ENCODE measurements at regions not wholly inside any gene's neighbourhood (a gene's known extent, or its start where the extent isn't known, plus 50 kb on each side); places are given as distances from the start of the nearest gene placed in this dataset.

DNA sequence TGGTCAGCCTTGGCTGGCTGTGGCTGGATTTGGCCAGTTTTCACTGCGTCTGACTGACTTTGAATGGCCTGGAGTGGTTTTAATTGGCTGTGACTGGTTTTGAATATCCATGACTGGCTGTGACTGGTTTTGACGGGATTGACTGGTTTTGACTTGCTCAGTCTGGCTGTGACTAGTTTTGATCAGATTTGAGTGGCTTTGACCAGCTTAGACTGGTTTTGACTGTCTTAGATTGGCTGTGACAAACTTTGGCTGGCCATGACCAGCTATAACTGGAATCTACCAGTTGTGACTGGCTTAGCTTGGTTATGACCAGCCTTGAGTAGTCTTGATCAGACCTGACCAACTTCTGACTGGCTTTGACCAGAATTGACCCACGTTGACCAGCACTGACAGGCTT is 168.4 kb upstream of the AMOT start:
- no peak overlapping the region for H2AK5ac ChIP-seq (ENCODE audit: low read length, severe bottlenecking)
- no peak overlapping the region for H3K4ac ChIP-seq (ENCODE audit: low read depth in 1 of 2, low read length in 2 of 2)
- no peak overlapping the region for H2AFZ ChIP-seq (ENCODE audit: low read depth, low read length)
- no peak overlapping the region for H4K8ac ChIP-seq (ENCODE audit: low read length)
- peaks cover 0 to 4% of the 10 kb centered on the region in 2 experiments for H3K27me3 ChIP-seq (ENCODE audit: control insufficient read depth in 1 of 2, insufficient read depth in 1 of 2, low read length in 2 of 2)
- no peaks in the 10 kb centered on the region for H3K79me1 ChIP-seq (replicated peaks; ENCODE audit: low read length, poor library complexity, severe bottlenecking)
- H3K4me3 ChIP-seq (ENCODE audit: insufficient read depth in 1 of 2, low read depth in 1 of 2, low read length in 2 of 2) = no peak overlapping the region
- no peak overlapping the region for H3K4me2 ChIP-seq (ENCODE audit: low read length, poor library complexity, severe bottlenecking)
- 73% methylated on average over 3 of the region's 3 CpGs for WGBS
- no peaks in the 10 kb centered on the region for H3K9me3 ChIP-seq (ENCODE audit: control insufficient read depth, low read length)
- no peak overlapping the region for H3K9ac ChIP-seq (ENCODE audit: low read length)
- H3K27ac ChIP-seq (ENCODE audit: low read length, poor library complexity, severe bottlenecking) = no peak overlapping the region
- H2BK5ac ChIP-seq (ENCODE audit: low read depth, low read length, poor library complexity, severe bottlenecking) = no peak overlapping the region
- no peak overlapping the region for H2BK12ac ChIP-seq (ENCODE audit: low read length in 2 of 2)
- H2BK120ac ChIP-seq (ENCODE audit: low read depth, low read length) = no peak overlapping the region
- DNase-seq = no peak
- H3K23ac ChIP-seq (ENCODE audit: low read length in 2 of 2) = no peak overlapping the region
- H4K91ac ChIP-seq (ENCODE audit: low read length) = no peak overlapping the region
- no peaks in the 10 kb centered on the region for H3K36me3 ChIP-seq (ENCODE audit: control insufficient read depth in 1 of 2, insufficient read depth in 2 of 2, low read depth in 1 of 2, low read length in 2 of 2)
- no peak overlapping the region for H2BK15ac ChIP-seq (ENCODE audit: low read depth, poor library complexity, severe bottlenecking)
- no peaks in the 10 kb centered on the region for H3K4me1 ChIP-seq (ENCODE audit: control insufficient read depth, insufficient read depth, low read depth, low read length)
- no peak overlapping the region for H3K18ac ChIP-seq (ENCODE audit: low read depth in 1 of 2, low read length in 2 of 2)
- H3K14ac ChIP-seq (ENCODE audit: low read length in 2 of 2) = no peak overlapping the region

DNA sequence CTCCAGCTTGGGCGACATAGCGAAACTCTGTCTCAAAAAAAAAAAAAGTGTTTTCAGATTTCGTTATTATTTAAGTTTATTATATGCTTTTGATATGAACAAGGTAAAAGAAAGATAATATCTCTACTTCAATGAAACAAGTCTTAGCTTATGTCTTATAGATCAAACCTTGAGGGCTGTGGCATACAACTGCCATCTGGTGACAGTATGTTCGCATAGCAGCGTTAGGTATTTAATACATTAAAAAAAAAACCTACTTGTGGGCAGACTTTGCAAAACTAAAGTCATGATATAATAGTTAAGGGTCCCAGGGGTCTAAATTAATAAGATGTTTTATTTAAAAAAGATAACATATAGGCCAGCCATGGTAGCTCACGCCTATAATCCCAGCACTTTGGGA is 161.2 kb upstream of the AMOT start:
- no CpG with 5 or more reads among the region's 6 CpGs for WGBS

DNA sequence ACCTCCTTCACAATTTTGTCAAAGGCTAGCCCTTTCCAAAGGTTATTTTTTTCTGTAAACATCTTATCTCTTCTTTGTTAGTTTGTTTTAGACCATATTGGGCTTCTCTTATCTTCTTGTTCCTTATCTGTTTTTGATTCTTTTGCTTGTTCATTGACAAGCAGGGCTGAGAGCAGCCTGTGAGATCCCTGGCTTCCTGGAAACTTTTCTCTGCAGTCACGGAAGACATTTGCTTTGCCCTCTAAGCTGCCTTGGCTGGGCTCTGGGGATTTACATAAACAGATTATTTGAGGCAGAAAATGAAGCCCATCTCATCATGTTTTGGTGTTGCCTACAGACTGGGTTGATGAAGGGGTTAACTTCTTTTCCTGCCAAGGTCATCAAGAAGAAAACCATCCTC is 157.4 kb upstream of the AMOT start:
- no peaks in the 10 kb centered on the region for H3K79me1 ChIP-seq (replicated peaks; ENCODE audit: low read length, poor library complexity, severe bottlenecking)
- no peak overlapping the region for H3K14ac ChIP-seq (ENCODE audit: low read length in 2 of 2)
- WGBS = 27% methylated on average over 1 of the region's 1 CpG
- H3K9ac ChIP-seq (ENCODE audit: low read length) = no peak overlapping the region
- no peak overlapping the region for H2AFZ ChIP-seq (ENCODE audit: low read depth, low read length)
- no peak overlapping the region for H2BK5ac ChIP-seq (ENCODE audit: low read depth, low read length, poor library complexity, severe bottlenecking)
- H3K9me3 ChIP-seq (ENCODE audit: control insufficient read depth, low read length) = no peaks in the 10 kb centered on the region
- no peak overlapping the region for H4K8ac ChIP-seq (ENCODE audit: low read length)
- H2BK12ac ChIP-seq (ENCODE audit: low read length in 2 of 2) = no peak overlapping the region
- no peaks in the 10 kb centered on the region for H3K4me1 ChIP-seq (ENCODE audit: control insufficient read depth, insufficient read depth, low read depth, low read length)
- no peak overlapping the region for H3K4ac ChIP-seq (ENCODE audit: low read depth in 1 of 2, low read length in 2 of 2)
- no peak overlapping the region for H3K27ac ChIP-seq (ENCODE audit: low read length, poor library complexity, severe bottlenecking)
- no peaks in the 10 kb centered on the region for H3K36me3 ChIP-seq (ENCODE audit: control insufficient read depth in 1 of 2, insufficient read depth in 2 of 2, low read depth in 1 of 2, low read length in 2 of 2)
- peaks cover 0 to 11% of the 10 kb centered on the region in 2 experiments for H3K27me3 ChIP-seq (ENCODE audit: control insufficient read depth in 1 of 2, insufficient read depth in 1 of 2, low read length in 2 of 2)
- no peak overlapping the region for H2BK15ac ChIP-seq (ENCODE audit: low read depth, poor library complexity, severe bottlenecking)
- DNase-seq = no peak
- H2BK120ac ChIP-seq (ENCODE audit: low read depth, low read length) = no peak overlapping the region
- H3K23ac ChIP-seq (ENCODE audit: low read length in 2 of 2) = no peak overlapping the region
- no peak overlapping the region for H4K91ac ChIP-seq (ENCODE audit: low read length)
- no peak overlapping the region for H3K4me2 ChIP-seq (ENCODE audit: low read length, poor library complexity, severe bottlenecking)
- H2AK5ac ChIP-seq (ENCODE audit: low read length, severe bottlenecking) = no peak overlapping the region
- H3K4me3 ChIP-seq (ENCODE audit: insufficient read depth in 1 of 2, low read depth in 1 of 2, low read length in 2 of 2) = no peak overlapping the region
- H3K18ac ChIP-seq (ENCODE audit: low read depth in 1 of 2, low read length in 2 of 2) = no peak overlapping the region

More for the DNA sequence above, 161.2 kb upstream of the AMOT start:
- Histone ChIP-seq H4K8ac (ENCODE audit: low read length) (no peak overlapping the region), H3K79me1 (replicated peaks; ENCODE audit: low read length, poor library complexity, severe bottlenecking) (no peaks in the 10 kb centered on the region), H2BK120ac (ENCODE audit: low read depth, low read length) (no peak overlapping the region), H4K91ac (ENCODE audit: low read length) (no peak overlapping the region), H2AK5ac (ENCODE audit: low read length, severe bottlenecking) (no peak overlapping the region), H3K18ac (ENCODE audit: low read depth in 1 of 2, low read length in 2 of 2) (no peak overlapping the region), H3K9me3 (ENCODE audit: control insufficient read depth, low read length) (no peaks in the 10 kb centered on the region), H3K4me1 (ENCODE audit: control insufficient read depth, insufficient read depth, low read depth, low read length) (no peaks in the 10 kb centered on the region), H3K4me2 (ENCODE audit: low read length, poor library complexity, severe bottlenecking) (no peak overlapping the region), H3K27me3 (ENCODE audit: control insufficient read depth in 1 of 2, insufficient read depth in 1 of 2, low read length in 2 of 2) (peaks cover 0 to 11% of the 10 kb centered on the region in 2 experiments), H3K36me3 (ENCODE audit: control insufficient read depth in 1 of 2, insufficient read depth in 2 of 2, low read depth in 1 of 2, low read length in 2 of 2) (no peaks in the 10 kb centered on the region), H2BK5ac (ENCODE audit: low read depth, low read length, poor library complexity, severe bottlenecking) (no peak overlapping the region), H3K23ac (ENCODE audit: low read length in 2 of 2) (no peak overlapping the region), H3K4ac (ENCODE audit: low read depth in 1 of 2, low read length in 2 of 2) (no peak overlapping the region), H2BK15ac (ENCODE audit: low read depth, poor library complexity, severe bottlenecking) (no peak overlapping the region), H3K9ac (ENCODE audit: low read length) (no peak overlapping the region), H3K14ac (ENCODE audit: low read length in 2 of 2) (no peak overlapping the region), H2AFZ (ENCODE audit: low read depth, low read length) (no peak overlapping the region), H3K4me3 (ENCODE audit: insufficient read depth in 1 of 2, low read depth in 1 of 2, low read length in 2 of 2) (no peak overlapping the region), H3K27ac (ENCODE audit: low read length, poor library complexity, severe bottlenecking) (no peak overlapping the region), H2BK12ac (ENCODE audit: low read length in 2 of 2) (no peak overlapping the region)
- no peak for DNase-seq

DNA sequence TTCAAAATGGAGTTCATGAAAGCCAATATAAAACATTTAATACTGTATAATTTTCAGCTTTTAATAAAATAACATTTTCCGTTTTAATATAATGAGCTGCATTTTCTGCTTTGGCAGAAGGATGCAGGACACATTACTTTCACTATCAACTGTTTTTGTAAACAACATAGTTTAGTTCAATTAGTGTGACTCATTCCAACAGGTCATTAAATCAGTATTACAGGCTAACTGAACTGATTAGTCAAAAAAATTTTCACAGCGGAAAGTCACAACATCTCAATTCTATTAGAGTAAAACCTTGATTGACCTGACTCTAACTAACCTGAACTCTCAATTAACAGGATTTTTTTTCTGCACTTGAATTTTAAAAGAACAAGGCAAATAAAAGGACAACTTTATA is 151.2 kb upstream of the AMOT start:
- peak; percentile 36 for DNase-seq
- Histone ChIP-seq H3K27me3 (ENCODE audit: control insufficient read depth in 1 of 2, insufficient read depth in 1 of 2, low read length in 2 of 2) (no peaks in the 10 kb centered on the region), H3K23ac (ENCODE audit: low read length in 2 of 2) (no peak overlapping the region), H2AK5ac (ENCODE audit: low read length, severe bottlenecking) (no peak overlapping the region), H4K91ac (ENCODE audit: low read length) (no peak overlapping the region), H2BK120ac (ENCODE audit: low read depth, low read length) (no peak overlapping the region), H4K8ac (ENCODE audit: low read length) (no peak overlapping the region), H3K27ac (ENCODE audit: low read length, poor library complexity, severe bottlenecking) (no peak overlapping the region), H3K9me3 (ENCODE audit: control insufficient read depth, low read length) (no peaks in the 10 kb centered on the region), H3K4ac (ENCODE audit: low read depth in 1 of 2, low read length in 2 of 2) (no peak overlapping the region), H2BK15ac (ENCODE audit: low read depth, poor library complexity, severe bottlenecking) (no peak overlapping the region), H3K4me2 (ENCODE audit: low read length, poor library complexity, severe bottlenecking) (no peak overlapping the region), H2BK12ac (ENCODE audit: low read length in 2 of 2) (no peak overlapping the region), H3K18ac (ENCODE audit: low read depth in 1 of 2, low read length in 2 of 2) (no peak overlapping the region), H2AFZ (ENCODE audit: low read depth, low read length) (no peak overlapping the region), H3K79me1 (replicated peaks; ENCODE audit: low read length, poor library complexity, severe bottlenecking) (no peaks in the 10 kb centered on the region), H3K4me3 (ENCODE audit: insufficient read depth in 1 of 2, low read depth in 1 of 2, low read length in 2 of 2) (no peak overlapping the region), H2BK5ac (ENCODE audit: low read depth, low read length, poor library complexity, severe bottlenecking) (no peak overlapping the region), H3K36me3 (ENCODE audit: control insufficient read depth in 1 of 2, insufficient read depth in 2 of 2, low read depth in 1 of 2, low read length in 2 of 2) (no peaks in the 10 kb centered on the region), H3K9ac (ENCODE audit: low read length) (no peak overlapping the region), H3K4me1 (ENCODE audit: control insufficient read depth, insufficient read depth, low read depth, low read length) (no peaks in the 10 kb centered on the region), H3K14ac (ENCODE audit: low read length in 2 of 2) (no peak overlapping the region)
- WGBS = 100% methylated on average over 1 of the region's 2 CpGs
